Stimulated activated CD8-positive, alpha-beta memory T cell treated with anti-CD3 and anti-CD28 coated beads, Interleukin-7, amount 100 ng/mL, for 48 hours (primary cell): ENCODE measurements at regions not wholly inside any gene's neighbourhood (a gene's known extent, or its start where the extent isn't known, plus 50 kb on each side); places are given as distances from the start of the nearest gene placed in this dataset.

Experiments
- DNase-seq, 2 donors: peaks; one replicate each; pipeline ENCODE4 v3.0.0-alpha.2; 2020; ENCODE audit warnings: low read depth in 1 of 2; ENCODE audit errors: extremely low read depth in 1 of 2

DNA sequence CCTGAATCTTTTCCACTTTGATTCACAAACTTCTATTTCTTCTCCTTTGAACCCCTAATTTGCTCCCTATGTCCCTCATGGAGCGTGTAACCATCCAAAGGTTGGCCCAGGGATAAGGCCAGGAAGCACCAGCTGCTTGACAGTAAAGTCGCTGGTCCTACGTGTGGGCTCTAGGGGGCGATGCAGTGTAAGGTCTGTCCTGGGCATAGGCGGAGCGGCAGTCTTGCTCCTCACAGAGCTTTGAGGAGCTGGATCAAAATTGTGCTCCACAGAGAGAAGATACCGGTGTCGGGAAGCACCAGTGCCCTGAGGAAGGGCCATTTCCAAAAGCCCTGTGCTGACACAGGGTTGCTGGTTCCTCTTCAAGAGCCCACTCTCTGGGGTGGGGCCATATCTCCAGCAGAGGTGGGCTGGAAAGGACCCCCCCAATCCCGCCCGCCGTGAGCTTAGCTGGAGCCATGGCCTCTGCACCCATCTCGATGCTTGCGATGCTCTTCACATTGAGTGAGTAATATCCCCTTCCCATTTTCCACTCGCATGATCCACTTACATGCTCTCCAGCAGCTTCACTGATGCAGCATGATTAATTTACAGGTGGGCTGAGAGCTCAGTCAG, 49.9 kb upstream of the OR4E1 start:
- DNase-seq = no peak
